ENCODE measurements at regions not wholly inside any gene's neighbourhood (a gene's known extent, or its start where the extent isn't known, plus 50 kb on each side); places are given as distances from the start of the nearest gene placed in this dataset.

DNA sequence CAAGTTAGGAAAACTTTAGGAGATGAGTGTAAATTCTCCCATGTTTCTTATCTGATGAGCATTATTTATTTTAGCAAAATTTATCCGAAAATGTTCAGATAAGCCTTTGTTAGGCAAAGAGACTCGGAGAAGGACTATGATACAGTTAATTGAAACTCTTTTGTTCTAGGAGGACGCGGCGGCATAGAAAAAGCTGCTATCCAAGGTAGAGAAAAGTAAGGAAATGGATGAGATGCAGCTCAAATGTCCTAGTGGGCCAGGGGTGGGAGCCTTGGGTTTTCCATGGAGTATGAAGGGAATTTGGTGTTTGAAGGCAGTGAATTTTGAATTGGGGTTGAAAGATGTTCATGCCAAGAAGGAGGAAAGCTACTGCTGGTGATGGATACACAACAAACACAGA is 1504.5 kb downstream of the AACS start:
- TF ChIP-seq, protein P1, sequence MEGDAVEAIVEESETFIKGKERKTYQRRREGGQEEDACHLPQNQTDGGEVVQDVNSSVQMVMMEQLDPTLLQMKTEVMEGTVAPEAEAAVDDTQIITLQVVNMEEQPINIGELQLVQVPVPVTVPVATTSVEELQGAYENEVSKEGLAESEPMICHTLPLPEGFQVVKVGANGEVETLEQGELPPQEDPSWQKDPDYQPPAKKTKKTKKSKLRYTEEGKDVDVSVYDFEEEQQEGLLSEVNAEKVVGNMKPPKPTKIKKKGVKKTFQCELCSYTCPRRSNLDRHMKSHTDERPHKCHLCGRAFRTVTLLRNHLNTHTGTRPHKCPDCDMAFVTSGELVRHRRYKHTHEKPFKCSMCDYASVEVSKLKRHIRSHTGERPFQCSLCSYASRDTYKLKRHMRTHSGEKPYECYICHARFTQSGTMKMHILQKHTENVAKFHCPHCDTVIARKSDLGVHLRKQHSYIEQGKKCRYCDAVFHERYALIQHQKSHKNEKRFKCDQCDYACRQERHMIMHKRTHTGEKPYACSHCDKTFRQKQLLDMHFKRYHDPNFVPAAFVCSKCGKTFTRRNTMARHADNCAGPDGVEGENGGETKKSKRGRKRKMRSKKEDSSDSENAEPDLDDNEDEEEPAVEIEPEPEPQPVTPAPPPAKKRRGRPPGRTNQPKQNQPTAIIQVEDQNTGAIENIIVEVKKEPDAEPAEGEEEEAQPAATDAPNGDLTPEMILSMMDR (conservative IDR thresholded peaks at IDR 0.05): no peak
- TF ChIP-seq ZFX (IDR thresholded peaks at IDR 0.05): no peak
